ENCODE measurements at regions not wholly inside any gene's neighbourhood (a gene's known extent, or its start where the extent isn't known, plus 50 kb on each side); places are given as distances from the start of the nearest gene placed in this dataset.

GRCh38 chr12:91781114-91781513, 364.5 kb downstream of the BTG1 start:
- Mint-ChIP-seq H3K36me3 (no peaks in the 10 kb centered on the region), H3K4me1 (ENCODE audit: unreplicated experiment) (peaks cover 26% of the 10 kb centered on the region), H3K27me3 (no peaks in the 10 kb centered on the region), H3K9me3 (no peaks in the 10 kb centered on the region), H3K4me3 (no peak overlapping the region), H3K27ac (no peak overlapping the region)
- no peak for DNase-seq (ENCODE audit: extremely low spot score, unreplicated experiment)
- TF ChIP-seq, protein P1, sequence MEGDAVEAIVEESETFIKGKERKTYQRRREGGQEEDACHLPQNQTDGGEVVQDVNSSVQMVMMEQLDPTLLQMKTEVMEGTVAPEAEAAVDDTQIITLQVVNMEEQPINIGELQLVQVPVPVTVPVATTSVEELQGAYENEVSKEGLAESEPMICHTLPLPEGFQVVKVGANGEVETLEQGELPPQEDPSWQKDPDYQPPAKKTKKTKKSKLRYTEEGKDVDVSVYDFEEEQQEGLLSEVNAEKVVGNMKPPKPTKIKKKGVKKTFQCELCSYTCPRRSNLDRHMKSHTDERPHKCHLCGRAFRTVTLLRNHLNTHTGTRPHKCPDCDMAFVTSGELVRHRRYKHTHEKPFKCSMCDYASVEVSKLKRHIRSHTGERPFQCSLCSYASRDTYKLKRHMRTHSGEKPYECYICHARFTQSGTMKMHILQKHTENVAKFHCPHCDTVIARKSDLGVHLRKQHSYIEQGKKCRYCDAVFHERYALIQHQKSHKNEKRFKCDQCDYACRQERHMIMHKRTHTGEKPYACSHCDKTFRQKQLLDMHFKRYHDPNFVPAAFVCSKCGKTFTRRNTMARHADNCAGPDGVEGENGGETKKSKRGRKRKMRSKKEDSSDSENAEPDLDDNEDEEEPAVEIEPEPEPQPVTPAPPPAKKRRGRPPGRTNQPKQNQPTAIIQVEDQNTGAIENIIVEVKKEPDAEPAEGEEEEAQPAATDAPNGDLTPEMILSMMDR (conservative IDR thresholded peaks at IDR 0.05): no peak

- Mint-ChIP-seq H3K27me3 (no peaks in the 10 kb centered on the region), H3K36me3 (no peaks in the 10 kb centered on the region), H3K27ac (peak overlapping the region; percentile 92), H3K4me1 (ENCODE audit: unreplicated experiment) (peaks cover 27% of the 10 kb centered on the region), H3K9me3 (no peaks in the 10 kb centered on the region), H3K4me3 (peak overlapping the region; percentile 70)
- DNase-seq (ENCODE audit: extremely low spot score, unreplicated experiment): no peak
- TF ChIP-seq, protein P1 (conservative IDR thresholded peaks at IDR 0.05): no peak
Observed at GRCh38 chr12:91778938-91779400, 366.7 kb downstream of the BTG1 start.

- no peaks in the 10 kb centered on the region for H3K9me3 Mint-ChIP-seq
- H3K4me1 Mint-ChIP-seq (ENCODE audit: unreplicated experiment): peaks cover 28% of the 10 kb centered on the region
- TF ChIP-seq, protein P1 (conservative IDR thresholded peaks at IDR 0.05): no peak
- no peak overlapping the region for H3K4me3 Mint-ChIP-seq
- H3K27ac Mint-ChIP-seq: peak overlapping the region; percentile 92
- DNase-seq (ENCODE audit: extremely low spot score, unreplicated experiment): no peak
- no peaks in the 10 kb centered on the region for H3K27me3 Mint-ChIP-seq
- H3K36me3 Mint-ChIP-seq: no peaks in the 10 kb centered on the region
Observed at GRCh38 chr12:91778091-91778832, 367.4 kb downstream of the BTG1 start.

DNA sequence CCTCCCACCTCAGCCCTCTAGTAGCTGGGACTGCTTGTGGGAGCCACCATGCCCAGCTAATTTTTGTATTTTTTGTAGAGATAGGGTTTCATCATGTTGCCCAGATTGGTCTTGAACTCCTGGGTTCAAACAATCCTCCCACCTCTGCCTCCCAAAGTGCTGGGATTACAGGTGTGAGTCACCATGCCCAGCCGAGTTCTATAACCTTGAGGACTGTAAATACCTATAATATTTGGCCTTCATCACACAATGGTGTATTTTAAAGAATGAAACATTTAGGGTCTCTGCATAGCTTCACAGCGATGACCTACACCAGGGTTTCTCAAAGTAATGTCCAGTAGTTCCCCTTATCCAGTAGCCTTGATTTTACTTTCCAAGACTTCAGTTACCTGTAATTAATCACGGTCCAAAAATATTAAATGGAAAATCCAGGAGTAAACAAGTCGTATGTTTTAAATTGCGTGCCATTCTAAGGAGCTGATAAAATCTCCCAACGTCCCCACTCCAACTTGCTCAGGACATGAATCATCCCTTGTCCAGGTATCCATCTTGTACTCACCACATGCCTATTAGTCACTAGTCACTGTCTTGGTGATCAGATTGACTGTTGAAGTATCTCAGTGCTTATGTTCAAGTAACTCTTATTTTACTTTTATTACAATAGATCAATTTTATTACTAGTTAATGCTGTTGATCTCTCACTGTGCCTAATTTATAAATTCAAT, 368.2 kb downstream of the BTG1 start:
- Mint-ChIP-seq H3K4me1 (ENCODE audit: unreplicated experiment) (peaks cover 28% of the 10 kb centered on the region), H3K27ac (peak overlapping the region; percentile 92), H3K27me3 (no peaks in the 10 kb centered on the region), H3K9me3 (no peaks in the 10 kb centered on the region), H3K4me3 (peak overlapping the region; percentile 47), H3K36me3 (no peaks in the 10 kb centered on the region)
- DNase-seq (ENCODE audit: extremely low spot score, unreplicated experiment): no peak
- TF ChIP-seq, protein P1 (conservative IDR thresholded peaks at IDR 0.05): no peak

GRCh38 chr12:91774434-91774921, 371.2 kb downstream of the BTG1 start:
- no peak for DNase-seq (ENCODE audit: extremely low spot score, unreplicated experiment)
- Mint-ChIP-seq H3K4me1 (ENCODE audit: unreplicated experiment) (peaks cover 24% of the 10 kb centered on the region), H3K27me3 (no peaks in the 10 kb centered on the region), H3K9me3 (no peaks in the 10 kb centered on the region), H3K4me3 (no peak overlapping the region), H3K36me3 (no peaks in the 10 kb centered on the region), H3K27ac (no peak overlapping the region)
- TF ChIP-seq, protein P1 (conservative IDR thresholded peaks at IDR 0.05): no peak
